Liver (tissue), 8 donors: ENCODE measurements at regions not wholly inside any gene's neighbourhood (a gene's known extent, or its start where the extent isn't known, plus 50 kb on each side); places are given as distances from the start of the nearest gene placed in this dataset.

Experiments used
- DNase-seq: peaks from one replicate; pipeline ENCODE4 v3.0.0-alpha.2; 2017; ENCODE audit warnings: low spot score
- H3K27ac ChIP-seq, 2 donors: one replicate each; pipeline ENCODE4 v1.7.0; 2013; ENCODE audit warnings: inconsistent platforms in 2 of 2, low read length in 2 of 2, control low read depth in 1 of 2, low read depth in 1 of 2, mild to moderate bottlenecking in 1 of 2
- H3K27me3 ChIP-seq, 4 donors: one replicate each; pipeline versions ENCODE4 v1.6.1 to v1.7.0; 2013; ENCODE audit warnings: low read length in 3 of 4, inconsistent platforms in 1 of 4, mild to moderate bottlenecking in 1 of 4, moderate library complexity in 1 of 4; ENCODE audit not compliant: control insufficient read depth in 4 of 4, insufficient read depth in 4 of 4
- H3K36me3 ChIP-seq, 4 donors: one replicate each; pipeline versions ENCODE4 v1.6.1 to v1.7.0; 2013; ENCODE audit warnings: low read length in 3 of 4, mild to moderate bottlenecking in 3 of 4, low read depth in 1 of 4, moderate library complexity in 1 of 4; ENCODE audit not compliant: control insufficient read depth in 4 of 4, insufficient read depth in 3 of 4
- H3K4me1 ChIP-seq, 4 donors: one replicate each; pipeline versions ENCODE4 v1.6.1 to v1.7.0; 2013; ENCODE audit warnings: low read length in 3 of 4, mild to moderate bottlenecking in 3 of 4, moderate library complexity in 1 of 4; ENCODE audit not compliant: control insufficient read depth in 4 of 4, insufficient read depth in 4 of 4
- H3K4me3 ChIP-seq, 3 donors: one replicate each; pipeline versions ENCODE4 v1.6.1 to v1.7.0; 2013; ENCODE audit warnings: low read length in 3 of 3, control low read depth in 1 of 3, low read depth in 1 of 3, mild to moderate bottlenecking in 1 of 3
- H3K9ac ChIP-seq, 2 donors: one replicate each; pipeline ENCODE4 v1.7.0; 2013; ENCODE audit warnings: low read length in 2 of 2, mild to moderate bottlenecking in 2 of 2, moderate library complexity in 2 of 2, control low read depth in 1 of 2, low read depth in 1 of 2
- H3K9me3 ChIP-seq, 4 donors: one replicate each; pipeline versions ENCODE4 v1.6.1 to v1.7.0; 2013; ENCODE audit warnings: low read length in 3 of 4; ENCODE audit not compliant: control insufficient read depth in 4 of 4
- ATF3 ChIP-seq: IDR thresholded peaks from 2 replicates; pipeline ENCODE4 v1.6.1; 2016; ENCODE audit warnings: antibody characterized with exemption
- CTCF ChIP-seq: fragments of 150-350 bp; IDR thresholded peaks from 2 replicates; pipeline ENCODE4 v1.5.1; 2017; ENCODE audit warnings: improper control_type of control experiment, low read depth, low read length; ENCODE audit not compliant: missing input control
- EGR1 ChIP-seq, 2 donors: IDR thresholded peaks; 2 replicates each; pipeline ENCODE4 v1.6.1; 2016 to 2018; ENCODE audit warnings: antibody characterized with exemption in 2 of 2, low read depth in 2 of 2
- FOXA1 ChIP-seq: IDR thresholded peaks from 2 replicates; pipeline ENCODE4 v1.6.1; 2016; ENCODE audit warnings: antibody characterized with exemption
- FOXA2 ChIP-seq: IDR thresholded peaks from 2 replicates; pipeline ENCODE4 v1.6.1; 2016; ENCODE audit warnings: antibody characterized with exemption
- GABPA ChIP-seq, 2 donors: IDR thresholded peaks in 1 of 2; conservative IDR thresholded peaks in 1 of 2; 2 replicates each; pipeline ENCODE4 v1.6.1; 2016; ENCODE audit warnings: antibody characterized with exemption in 2 of 2, mild to moderate bottlenecking in 1 of 2, moderate library complexity in 1 of 2
- HNF4A ChIP-seq, 2 donors: conservative IDR thresholded peaks; 2 replicates each; pipeline ENCODE4 v1.6.1; 2016; ENCODE audit warnings: antibody characterized with exemption in 2 of 2, mild to moderate bottlenecking in 2 of 2
- HNF4G ChIP-seq: IDR thresholded peaks from 2 replicates; pipeline ENCODE4 v1.6.1; 2016; ENCODE audit warnings: antibody characterized with exemption
- JUND ChIP-seq, 2 donors: IDR thresholded peaks; 2 replicates each; pipeline ENCODE4 v1.6.1; 2016; ENCODE audit warnings: antibody characterized with exemption in 2 of 2
- MAX ChIP-seq: IDR thresholded peaks from 2 replicates; pipeline ENCODE4 v1.6.1; 2016; ENCODE audit warnings: antibody characterized with exemption
- NR2F2 ChIP-seq: IDR thresholded peaks from 2 replicates; pipeline ENCODE4 v1.6.1; 2016; ENCODE audit warnings: antibody characterized with exemption
- RAD21 ChIP-seq, 2 donors: IDR thresholded peaks; 2 replicates each; pipeline ENCODE4 v1.6.1; 2016; ENCODE audit warnings: antibody characterized with exemption in 2 of 2, mild to moderate bottlenecking in 2 of 2
- REST ChIP-seq: IDR thresholded peaks from 2 replicates; pipeline ENCODE4 v1.6.1; 2016; ENCODE audit warnings: antibody characterized with exemption, mild to moderate bottlenecking
- RXRA ChIP-seq, 2 donors: IDR thresholded peaks; 2 replicates each; pipeline ENCODE4 v1.6.1; 2017 to 2018; ENCODE audit warnings: antibody characterized with exemption in 2 of 2, mild to moderate bottlenecking in 1 of 2
- SP1 ChIP-seq: IDR thresholded peaks from 2 replicates; pipeline ENCODE4 v1.6.1; 2018; ENCODE audit warnings: antibody characterized with exemption, mild to moderate bottlenecking
- TAF1 ChIP-seq: conservative IDR thresholded peaks from 2 replicates; pipeline ENCODE4 v1.6.1; 2016; ENCODE audit warnings: antibody characterized with exemption, mild to moderate bottlenecking
- YY1 ChIP-seq: IDR thresholded peaks from 2 replicates; pipeline ENCODE4 v1.6.1; 2016; ENCODE audit warnings: antibody characterized with exemption, mild to moderate bottlenecking
- ZBTB33 ChIP-seq: IDR thresholded peaks from 2 replicates; pipeline ENCODE4 v1.6.1; 2016; ENCODE audit warnings: antibody characterized with exemption
- WGBS: extraction: QIAGEN DNeasy Blood & Tissue Kit; methylation state at CpG from one replicate; pipeline ENCODE4 v1.1.7; 2013; 5-methylcytosine and 5-hydroxymethylcytosine counted together
- donor health status: healthy.
- donor health status: healthy.
- donor health status: healthy.
- donor health status: healthy.
- donor health status: healthy.

- Histone ChIP-seq H3K4me1 (no peaks in the 10 kb centered on the region), H3K27ac (no peak overlapping the region), H3K9me3 (no peaks in the 10 kb centered on the region), H3K36me3 (no peaks in the 10 kb centered on the region), H3K27me3 (no peaks in the 10 kb centered on the region), H3K9ac (no peak overlapping the region), H3K4me3 (no peak overlapping the region)
- 75% methylated on average over 1 of the region's 1 CpG for WGBS
- TF ChIP-seq REST (no peak), RXRA (IDR thresholded peaks at IDR 0.05) (no peak), HNF4A (conservative IDR thresholded peaks at IDR 0.05) (no peak), TAF1 (no peak), FOXA2 (no peak), ATF3 (no peak), CTCF (no peak), MAX (no peak), HNF4G (no peak), SP1 (no peak), RAD21 (IDR thresholded peaks at IDR 0.05) (no peak), JUND (IDR thresholded peaks at IDR 0.05) (no peak), NR2F2 (no peak), ZBTB33 (no peak), EGR1 (IDR thresholded peaks at IDR 0.05; ENCODE audit: low read depth in 2 of 2) (no peak), YY1 (no peak), FOXA1 (no peak), GABPA (IDR thresholded peaks at IDR 0.05 in 1 of 2, conservative IDR thresholded peaks at IDR 0.05 in 1 of 2) (no peak)
- no peak for DNase-seq
Observed at GRCh38 chrY:15577886-15578285, 1053.6 kb downstream of the NLGN4Y start.

- no peak overlapping the region for H3K4me3 ChIP-seq
- H3K27me3 ChIP-seq, result no peaks in the 10 kb centered on the region
- no peaks in the 10 kb centered on the region for H3K4me1 ChIP-seq
- no peak for DNase-seq
- H3K27ac ChIP-seq, result no peak overlapping the region
- H3K9me3 ChIP-seq, result no peaks in the 10 kb centered on the region
- no peaks in the 10 kb centered on the region for H3K36me3 ChIP-seq
- TF ChIP-seq HNF4A (conservative IDR thresholded peaks at IDR 0.05) (no peak), FOXA2 (no peak), GABPA (IDR thresholded peaks at IDR 0.05 in 1 of 2, conservative IDR thresholded peaks at IDR 0.05 in 1 of 2) (no peak), RAD21 (IDR thresholded peaks at IDR 0.05) (no peak), JUND (IDR thresholded peaks at IDR 0.05) (no peak), NR2F2 (no peak), RXRA (IDR thresholded peaks at IDR 0.05) (no peak)
- no peak overlapping the region for H3K9ac ChIP-seq
Observed at GRCh38 chrY:15578761-15579160, 1054.4 kb downstream of the NLGN4Y start.
